ENCODE measurements at regions not wholly inside any gene's neighbourhood (a gene's known extent, or its start where the extent isn't known, plus 50 kb on each side); places are given as distances from the start of the nearest gene placed in this dataset.
"Not testable (repeated sequence)": the region's sequence is repeated elsewhere in the genome, so short reads cannot be mapped to it uniquely, and the experiment has no call there.

GRCh38 chr16:26578748-26579147 lies 488.0 kb upstream of the C16orf82 start:
- no peak for DNase-seq (ENCODE audit: low read depth)
- no peak overlapping the region for H3K4me3 ChIP-seq (ENCODE audit: low read depth, low read length)
- TF ChIP-seq CTCF (IDR thresholded peaks at IDR 0.05; ENCODE audit: low read depth, low read length) = no peak
- no peak for TF ChIP-seq MAX (IDR thresholded peaks at IDR 0.05; ENCODE audit: low read depth, low read length)

GRCh38 chr16:26583803-26584202 lies 482.9 kb upstream of the C16orf82 start:
- no peak for DNase-seq (ENCODE audit: low read depth)
- no peak overlapping the region for H3K4me3 ChIP-seq (ENCODE audit: low read depth, low read length)
- TF ChIP-seq POLR2A (IDR thresholded peaks at IDR 0.05; ENCODE audit: extremely low read depth, insufficient read length) (no peak), MAX (IDR thresholded peaks at IDR 0.05; ENCODE audit: low read depth, low read length) (no peak), MYC (IDR thresholded peaks at IDR 0.05; ENCODE audit: low read depth, low read length) (no peak), CTCF (IDR thresholded peaks at IDR 0.05; ENCODE audit: low read depth, low read length) (no peak)

DNA sequence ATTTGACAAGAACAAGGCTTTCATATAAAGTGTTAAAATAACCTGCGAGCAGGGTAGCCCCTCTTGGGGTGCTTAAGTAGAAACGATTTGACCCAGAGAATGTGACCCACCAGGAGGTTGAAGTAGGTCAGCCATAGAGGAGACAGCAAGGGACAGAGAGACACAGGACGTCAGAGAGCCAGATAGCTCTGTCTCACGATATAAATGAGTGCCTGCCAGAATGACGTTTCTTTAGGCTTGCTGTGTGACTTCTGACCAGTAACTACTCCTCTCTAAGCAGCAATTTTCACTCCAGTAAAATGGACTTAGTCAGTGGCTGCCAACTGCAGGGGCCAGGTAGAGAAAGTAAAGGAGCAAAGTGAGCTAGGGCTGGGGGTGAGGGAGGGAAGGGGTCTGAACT lies 473.0 kb upstream of the C16orf82 start:
- DNase-seq (ENCODE audit: low read depth) = no peak
- TF ChIP-seq MYC (IDR thresholded peaks at IDR 0.05; ENCODE audit: low read depth, low read length) (no peak), CTCF (IDR thresholded peaks at IDR 0.05; ENCODE audit: low read depth, low read length) (no peak), POLR2A (IDR thresholded peaks at IDR 0.05; ENCODE audit: extremely low read depth, insufficient read length) (no peak), MAX (IDR thresholded peaks at IDR 0.05; ENCODE audit: low read depth, low read length) (no peak)
- H3K4me3 ChIP-seq (ENCODE audit: low read depth, low read length) = no peak overlapping the region

DNA sequence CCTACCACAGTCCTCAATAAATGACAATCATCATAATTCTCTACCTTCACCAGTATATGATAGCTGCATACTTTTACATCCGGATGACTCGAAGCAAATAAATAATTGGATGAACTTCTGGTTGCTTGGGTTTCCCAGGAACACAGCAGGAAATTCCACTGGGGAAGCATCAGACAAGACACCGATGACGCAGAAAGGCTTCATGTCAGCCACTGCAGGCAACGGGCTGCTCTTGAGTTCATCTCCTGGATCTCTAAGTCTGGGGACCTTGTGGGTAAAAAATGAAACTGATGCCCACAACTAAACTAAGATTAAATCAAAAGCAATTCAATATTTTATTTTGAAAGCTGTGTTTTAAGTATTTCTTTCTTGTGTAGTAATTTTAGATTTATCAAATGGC lies 472.1 kb upstream of the C16orf82 start:
- H3K4me3 ChIP-seq (ENCODE audit: low read depth, low read length) = no peak overlapping the region
- no peak for DNase-seq (ENCODE audit: low read depth)
- TF ChIP-seq POLR2A (IDR thresholded peaks at IDR 0.05; ENCODE audit: extremely low read depth, insufficient read length) = no peak

DNA sequence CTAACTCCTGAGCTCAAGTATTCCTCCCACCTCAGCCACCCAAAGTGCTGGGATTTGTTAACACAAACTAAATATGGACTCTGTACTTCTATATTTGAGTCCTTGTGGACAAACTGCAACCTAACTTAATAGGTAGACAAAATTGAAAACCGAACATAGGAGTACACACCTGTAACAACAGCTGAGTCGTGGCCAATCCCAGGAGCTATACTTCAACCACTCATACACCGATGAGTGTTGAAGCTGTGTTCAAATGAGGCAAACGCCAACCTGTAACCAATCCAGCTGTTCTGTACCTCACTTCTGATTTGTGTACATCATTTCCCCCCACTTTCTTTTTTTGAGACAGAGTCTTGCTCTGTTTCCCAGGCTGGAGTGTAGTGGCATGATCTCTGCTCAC lies 471.5 kb upstream of the C16orf82 start:
- no peak for DNase-seq (ENCODE audit: low read depth)
- H3K4me3 ChIP-seq (ENCODE audit: low read depth, low read length) = no peak overlapping the region
- TF ChIP-seq MAX (IDR thresholded peaks at IDR 0.05; ENCODE audit: low read depth, low read length) (no peak), POLR2A (IDR thresholded peaks at IDR 0.05; ENCODE audit: extremely low read depth, insufficient read length) (no peak), MYC (IDR thresholded peaks at IDR 0.05; ENCODE audit: low read depth, low read length) (no peak), CTCF (IDR thresholded peaks at IDR 0.05; ENCODE audit: low read depth, low read length) (no peak)

GRCh38 chr16:26596033-26596432 lies 470.7 kb upstream of the C16orf82 start:
- not testable (repeated sequence) for DNase-seq (ENCODE audit: low read depth); H3K4me3 ChIP-seq (ENCODE audit: low read depth, low read length)

DNA sequence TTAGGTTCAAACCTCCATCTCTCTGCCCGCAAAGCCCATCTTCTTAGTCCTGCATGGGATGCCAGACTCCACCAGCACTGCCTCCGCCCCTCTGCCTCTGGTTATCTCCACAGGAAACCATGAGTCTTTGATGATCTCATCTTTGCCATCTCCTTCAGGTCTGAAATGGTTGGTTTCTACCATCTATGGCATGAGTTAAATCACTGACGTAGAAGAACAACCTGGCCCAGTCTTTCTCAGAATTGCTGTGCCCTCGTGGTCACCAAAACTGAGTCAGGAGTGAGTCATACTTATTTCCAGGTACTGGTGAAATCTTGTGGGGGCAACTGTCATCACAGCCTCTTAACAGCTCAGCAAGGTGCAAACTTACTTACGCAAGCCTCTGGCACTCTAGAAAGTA lies 468.7 kb upstream of the C16orf82 start:
- no peak overlapping the region for H3K4me3 ChIP-seq (ENCODE audit: low read depth, low read length)
- no peak for TF ChIP-seq MYC (IDR thresholded peaks at IDR 0.05; ENCODE audit: low read depth, low read length)
- TF ChIP-seq CTCF (IDR thresholded peaks at IDR 0.05; ENCODE audit: low read depth, low read length) = no peak
- TF ChIP-seq MAX (IDR thresholded peaks at IDR 0.05; ENCODE audit: low read depth, low read length) = no peak
- no peak for TF ChIP-seq POLR2A (IDR thresholded peaks at IDR 0.05; ENCODE audit: extremely low read depth, insufficient read length)
- peak; percentile 6 for DNase-seq (ENCODE audit: low read depth)
